GM21529 (cell line): ENCODE measurements at regions not wholly inside any gene's neighbourhood (a gene's known extent, or its start where the extent isn't known, plus 50 kb on each side); places are given as distances from the start of the nearest gene placed in this dataset.

ENCODE experiments used
- ATAC-seq: cut with Tn5 transposase; IDR thresholded peaks from one replicate; pipeline ENCODE4 v1.9.1; 2021; ENCODE audit not compliant: unreplicated experiment

- ATAC-seq, result no peak
Measured at GRCh38 chr21:38986806-38987632, 181.3 kb downstream of the ETS2 start.

- ATAC-seq, result no peak
Measured at GRCh38 chr21:38986406-38986805, 180.7 kb downstream of the ETS2 start.

- peak; percentile 51 for ATAC-seq
Measured at GRCh38 chr21:38985568-38986378, 180.0 kb downstream of the ETS2 start.

- ATAC-seq, result no peak
Measured at GRCh38 chr21:38984982-38985567, 179.3 kb downstream of the ETS2 start.

- no peak for ATAC-seq
Measured at GRCh38 chr21:38984568-38984967, 178.8 kb downstream of the ETS2 start.

GRCh38 chr21:38983560-38983959 lies 177.8 kb downstream of the ETS2 start:
- ATAC-seq, result no peak

GRCh38 chr21:38982804-38983203 lies 177.1 kb downstream of the ETS2 start:
- no peak for ATAC-seq

- ATAC-seq, result no peak
Measured at GRCh38 chr21:38982096-38982495, 176.4 kb downstream of the ETS2 start.

GRCh38 chr21:38980416-38981313 lies 174.9 kb downstream of the ETS2 start:
- no peak for ATAC-seq

- no peak for ATAC-seq
Measured at GRCh38 chr21:38979271-38980121, 173.8 kb downstream of the ETS2 start.

GRCh38 chr21:38976900-38977299 lies 171.2 kb downstream of the ETS2 start:
- ATAC-seq, result no peak

GRCh38 chr21:38973552-38973951 lies 167.8 kb downstream of the ETS2 start:
- no peak for ATAC-seq

- ATAC-seq, result no peak
Measured at GRCh38 chr21:38972078-38972477, 166.3 kb downstream of the ETS2 start.

GRCh38 chr21:38970765-38971164 lies 165.0 kb downstream of the ETS2 start:
- no peak for ATAC-seq

GRCh38 chr21:38968887-38969543 lies 163.3 kb downstream of the ETS2 start:
- ATAC-seq, result no peak

GRCh38 chr21:38965910-38966504 lies 160.3 kb downstream of the ETS2 start:
- no peak for ATAC-seq

- ATAC-seq, result no peak
Measured at GRCh38 chr21:38965241-38965640, 159.5 kb downstream of the ETS2 start.

- ATAC-seq, result no peak
Measured at GRCh38 chr21:38963006-38963405, 157.3 kb downstream of the ETS2 start.

GRCh38 chr21:38960251-38960650 lies 154.5 kb downstream of the ETS2 start:
- no peak for ATAC-seq
